Stimulated activated CD8-positive, alpha-beta memory T cell treated with anti-CD3 and anti-CD28 coated beads, Interleukin-12 subunit alpha, Interleukin-12 subunit beta, amount 100 ng/mL, for 24 hours (primary cell): ENCODE measurements at regions not wholly inside any gene's neighbourhood (a gene's known extent, or its start where the extent isn't known, plus 50 kb on each side); places are given as distances from the start of the nearest gene placed in this dataset.
"Not testable (repeated sequence)": the region's sequence is repeated elsewhere in the genome, so short reads cannot be mapped to it uniquely, and the experiment has no call there.

ENCODE experiments used
- DNase-seq: peaks from one replicate; pipeline ENCODE4 v3.0.0-alpha.2; 2020; ENCODE audit errors: extremely low read depth

DNA sequence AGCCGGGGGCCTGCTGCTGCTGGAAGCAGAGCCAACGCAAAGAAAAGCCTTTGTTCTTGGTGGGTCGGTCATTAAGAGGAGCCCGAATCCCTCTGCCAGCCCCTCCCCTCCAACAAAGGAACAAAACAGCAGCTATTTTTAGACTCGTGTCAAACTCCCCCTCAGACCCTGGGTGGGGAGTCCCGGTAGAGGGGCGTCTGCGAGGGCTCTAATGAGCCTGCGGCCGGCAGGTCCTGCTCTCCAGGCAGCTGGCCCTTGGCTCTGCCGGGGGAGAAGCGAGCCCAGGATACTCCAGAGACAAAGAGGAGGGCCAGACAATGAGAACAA lies 114.0 kb downstream of the LHX2 start:
- DNase-seq = no peak

- DNase-seq = peak; percentile 36
Observed at GRCh38 chr9:124126648-124127646, 115.4 kb downstream of the LHX2 start.

DNA sequence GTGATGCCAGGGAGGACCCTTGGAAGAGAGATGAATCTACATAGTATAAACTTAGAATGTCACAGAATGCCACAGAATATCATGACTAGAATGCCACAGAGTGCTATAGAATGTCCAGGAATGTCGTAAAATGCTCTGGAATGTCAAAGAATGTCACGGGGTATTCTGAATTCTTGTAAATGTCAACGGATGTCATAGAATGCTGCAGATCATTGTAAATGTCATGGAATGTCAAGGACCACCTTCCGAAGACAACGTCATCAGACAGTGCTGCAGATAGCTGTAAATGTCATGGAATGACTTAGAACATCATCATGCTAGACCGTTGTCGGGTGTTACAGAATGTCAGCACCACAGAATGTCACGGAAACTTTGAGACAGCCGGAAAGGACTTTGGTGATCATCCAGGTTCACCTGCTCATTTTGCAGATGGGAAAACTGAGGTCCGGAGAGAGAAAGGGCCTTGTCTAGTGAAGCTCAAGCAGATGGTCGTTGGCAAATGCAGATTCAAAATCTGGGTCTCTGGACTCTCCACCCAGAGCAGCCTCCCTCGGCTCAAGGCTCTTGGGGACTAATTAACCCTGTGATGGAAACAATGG lies 117.1 kb downstream of the LHX2 start:
- no peak for DNase-seq

DNA sequence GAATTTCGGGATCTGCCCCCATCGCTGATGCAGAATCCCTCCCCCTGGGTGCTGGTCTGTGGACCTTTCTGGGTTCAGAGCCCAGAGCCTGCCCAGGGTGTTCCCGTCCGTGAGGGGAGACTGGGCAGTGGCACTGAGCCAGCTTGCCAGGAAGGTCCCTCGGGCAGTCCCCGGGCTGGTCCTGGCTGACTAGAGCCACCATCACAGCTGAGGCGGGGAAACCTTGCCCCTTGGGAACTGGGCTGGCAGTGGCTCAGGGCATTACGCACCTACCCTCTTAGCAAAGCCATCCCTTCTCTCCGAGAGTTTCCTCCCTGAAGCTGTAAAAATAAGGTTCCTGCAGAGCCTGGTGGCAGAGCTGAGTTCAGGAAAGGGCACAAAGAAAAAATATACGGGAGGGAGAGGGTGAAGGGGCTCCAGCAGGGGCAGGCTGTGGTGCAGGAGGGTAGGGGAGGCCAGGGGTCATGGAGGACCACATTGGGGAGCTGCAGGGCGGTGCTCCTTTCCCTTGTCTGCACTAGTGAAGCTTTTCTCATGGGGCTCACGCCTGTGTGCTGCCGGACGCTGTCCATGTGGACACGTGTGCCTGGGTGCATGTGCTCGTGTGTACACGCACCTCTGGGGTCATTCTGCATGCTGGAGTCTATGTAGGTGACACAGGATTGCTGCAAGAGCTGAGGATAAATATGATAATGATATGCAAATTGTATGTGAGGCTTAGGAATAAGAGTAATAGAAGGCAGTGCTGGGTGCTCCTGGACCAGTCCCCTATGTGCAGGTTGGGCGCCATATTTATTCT lies 118.9 kb downstream of the LHX2 start:
- DNase-seq = no peak

DNA sequence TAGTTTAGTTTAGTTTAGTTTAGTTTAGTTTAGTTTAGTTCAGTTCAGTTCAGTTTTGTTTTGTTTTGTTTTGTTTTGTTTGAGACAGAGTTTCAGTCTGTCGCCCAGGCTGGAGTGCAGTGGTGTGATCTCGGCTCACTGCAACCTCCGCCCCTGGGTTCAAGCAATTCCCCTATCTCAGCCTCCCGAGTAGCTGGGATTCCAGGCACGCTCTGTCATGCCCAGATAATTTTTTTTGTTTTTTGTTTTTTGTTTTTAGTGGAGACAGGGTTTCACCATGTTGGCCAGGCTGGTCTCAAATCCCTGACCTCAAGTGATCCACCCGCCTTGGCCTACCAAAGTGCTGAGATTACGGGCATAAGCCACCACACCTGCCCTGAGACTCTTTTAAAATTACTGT lies 120.0 kb downstream of the LHX2 start:
- not testable (repeated sequence) for DNase-seq

- DNase-seq = no peak
Observed at GRCh38 chr9:124132671-124133147, 121.1 kb downstream of the LHX2 start.

DNA sequence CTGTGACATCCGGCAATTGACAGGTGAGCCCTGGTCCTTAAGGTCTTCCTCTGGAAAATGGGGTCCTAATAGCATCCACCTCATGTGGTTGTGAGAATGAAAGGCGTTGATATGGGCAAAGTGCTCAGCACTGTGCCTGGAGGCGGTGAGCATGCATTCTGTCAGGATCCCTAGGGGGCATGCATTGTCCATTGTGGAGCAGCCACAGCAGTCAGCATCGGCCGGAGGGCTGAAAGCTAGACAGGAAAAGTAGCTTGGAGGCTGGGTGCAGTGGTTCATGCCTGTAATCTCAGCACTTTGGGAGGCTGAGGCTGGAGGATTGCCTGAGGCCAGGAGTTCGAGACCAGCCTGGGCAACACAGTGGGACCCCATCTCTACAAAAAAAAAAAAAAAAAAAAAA lies 122.2 kb downstream of the LHX2 start:
- DNase-seq = no peak

DNA sequence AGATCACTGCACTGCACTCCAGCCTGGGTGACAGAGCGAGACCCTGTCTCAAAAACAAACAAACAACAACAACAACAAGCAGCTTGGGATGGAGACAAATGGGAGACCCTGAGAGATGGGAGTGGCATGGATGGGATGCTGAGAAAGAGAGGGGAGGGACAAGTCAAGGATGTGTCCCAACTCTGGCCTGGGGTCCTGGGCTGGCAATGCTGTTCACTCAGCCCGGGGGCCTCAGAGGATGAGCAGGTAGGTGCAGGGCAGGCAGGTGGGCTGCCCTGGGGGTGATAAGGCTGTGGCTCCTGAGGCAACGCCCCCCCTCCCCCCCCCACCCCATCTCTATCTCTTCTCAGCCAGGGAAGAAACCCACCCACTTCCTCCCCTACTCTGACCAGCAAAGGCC lies 123.0 kb downstream of the LHX2 start:
- DNase-seq = no peak

- DNase-seq = no peak
Observed at GRCh38 chr9:124135813-124136365, 121.9 kb upstream of the NEK6 start.

- no peak for DNase-seq
Observed at GRCh38 chr9:124137009-124137943, 120.5 kb upstream of the NEK6 start.

DNA sequence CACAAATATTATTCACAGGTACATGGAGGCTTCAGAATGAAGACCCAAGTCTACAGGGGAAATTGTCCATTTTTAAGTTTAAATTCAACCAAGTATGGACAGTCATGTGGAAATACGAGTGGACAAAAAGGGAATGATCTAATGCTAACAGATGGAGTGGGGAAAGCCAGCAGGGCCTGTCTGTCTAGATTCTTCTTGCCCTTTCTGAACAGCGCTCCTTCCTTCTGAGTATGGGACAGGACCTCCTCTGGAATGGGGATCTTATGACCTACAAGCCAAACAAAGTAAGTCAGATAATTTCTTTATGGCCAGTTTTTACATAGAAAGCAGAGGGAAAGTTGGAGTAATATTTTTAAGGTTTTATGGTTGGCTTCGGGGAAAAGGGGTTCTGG lies 119.8 kb upstream of the NEK6 start:
- DNase-seq = no peak

GRCh38 chr9:124139001-124139400 lies 118.7 kb upstream of the NEK6 start:
- DNase-seq = no peak

GRCh38 chr9:124140941-124141568 lies 116.7 kb upstream of the NEK6 start:
- DNase-seq = no peak

DNA sequence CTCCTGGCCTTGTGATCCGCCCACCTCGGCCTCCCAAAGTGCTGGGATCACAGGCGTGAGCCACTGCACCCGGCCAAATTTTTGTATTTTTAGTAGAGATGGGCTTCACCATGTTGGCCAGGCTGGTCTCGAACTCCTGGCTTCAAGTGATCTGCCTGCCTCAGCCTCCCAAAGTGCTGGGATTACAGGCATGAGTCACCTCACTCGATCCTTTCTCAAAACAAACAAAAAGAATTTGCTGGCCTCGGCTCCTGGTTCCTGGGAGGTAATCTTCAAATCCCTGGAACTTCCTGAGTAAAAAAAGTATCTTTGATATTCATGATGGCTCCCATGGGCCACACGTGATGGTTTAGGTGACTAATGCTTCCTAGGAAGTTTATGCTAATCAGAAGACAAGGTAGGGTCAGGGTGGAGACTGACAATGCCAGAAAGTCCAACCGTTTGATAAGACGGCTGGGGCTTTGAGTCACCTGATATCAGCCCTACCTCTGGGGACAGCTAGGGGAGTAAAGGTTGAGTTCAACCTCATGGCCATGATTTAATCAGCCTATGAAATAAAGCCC lies 113.1 kb upstream of the NEK6 start:
- DNase-seq = not testable (repeated sequence)

DNA sequence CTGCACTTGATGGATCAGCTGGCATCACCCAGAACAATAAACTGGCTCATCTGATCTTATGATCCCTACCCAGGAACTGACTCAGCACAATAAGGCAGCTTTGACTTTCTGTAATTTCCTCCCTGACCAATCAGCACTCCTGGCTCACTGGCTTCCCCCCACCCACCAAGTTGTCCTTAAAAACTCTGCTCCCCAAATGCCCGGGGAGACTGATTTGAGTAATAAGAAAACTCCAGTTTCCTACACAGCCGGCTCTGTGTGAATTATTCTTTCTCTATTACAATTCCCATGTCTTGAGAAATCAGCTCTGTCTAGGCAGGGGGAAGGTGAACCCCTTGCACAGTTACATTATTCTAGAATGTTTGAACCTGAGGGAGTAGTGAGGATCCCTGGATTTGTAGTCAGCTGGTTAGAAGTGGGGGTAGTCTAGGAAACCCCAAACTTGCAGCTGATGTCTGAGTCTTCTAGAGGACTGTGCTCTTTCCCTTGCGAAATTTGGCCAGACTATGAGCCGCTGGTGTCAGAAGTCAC lies 111.7 kb upstream of the NEK6 start:
- no peak for DNase-seq

DNA sequence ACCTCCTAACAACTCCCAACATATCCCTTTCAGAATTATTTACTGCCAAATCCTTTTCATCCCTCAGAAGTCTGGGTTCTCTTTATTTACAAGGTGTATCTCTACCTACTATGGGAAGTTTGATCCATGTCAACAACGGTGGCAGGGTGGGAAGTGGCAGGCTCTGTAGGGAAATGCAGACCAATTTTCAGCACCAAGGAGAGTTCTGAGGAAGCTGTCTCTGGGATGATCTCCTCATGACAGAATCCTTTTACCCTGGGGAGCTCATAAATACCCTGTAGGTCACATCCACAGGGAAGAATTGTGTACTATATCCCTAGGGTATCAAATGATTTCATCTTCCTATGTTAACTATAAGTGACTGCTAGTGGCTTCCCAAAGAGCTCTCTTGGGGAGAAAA lies 107.8 kb upstream of the NEK6 start:
- DNase-seq = no peak

- no peak for DNase-seq
Observed at GRCh38 chr9:124163760-124164255, 93.9 kb upstream of the NEK6 start.

DNA sequence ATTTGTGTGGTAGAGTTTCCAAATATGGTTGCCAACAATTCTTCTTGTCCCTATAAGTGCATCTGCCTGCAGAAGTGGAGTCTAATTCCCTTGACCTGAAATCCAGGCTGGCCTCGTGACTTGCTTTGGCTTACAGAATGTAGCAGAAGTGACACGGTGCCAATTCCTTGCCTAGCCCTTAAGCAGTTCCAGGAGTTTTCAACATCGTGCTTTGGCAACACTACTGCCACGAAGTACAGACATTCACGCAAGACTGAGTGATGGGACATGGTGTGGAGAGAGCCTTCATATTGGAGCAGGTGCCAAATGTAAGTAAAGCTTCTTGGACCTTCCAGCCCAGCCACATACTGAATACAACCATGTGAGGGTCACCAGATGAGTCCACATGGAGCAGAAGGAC lies 92.9 kb upstream of the NEK6 start:
- DNase-seq = no peak

DNA sequence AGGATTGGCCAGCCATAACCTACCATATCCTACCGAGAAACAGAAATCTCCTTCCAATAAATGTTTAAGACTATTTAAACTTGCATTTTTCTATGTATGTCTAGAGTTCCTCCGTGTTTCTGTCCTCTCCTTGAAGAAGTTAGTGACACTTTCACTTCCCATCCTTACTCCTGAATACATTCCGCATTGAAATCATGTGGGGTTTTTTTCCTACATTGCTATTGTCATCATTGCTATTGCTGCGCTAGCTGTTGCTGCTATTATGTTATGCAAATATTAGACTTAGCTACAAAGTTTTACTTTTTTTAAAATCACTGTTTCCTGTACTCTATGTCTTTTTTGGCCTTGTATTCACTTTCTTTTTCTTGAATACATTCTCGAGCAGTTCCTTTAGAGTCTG lies 83.3 kb upstream of the NEK6 start:
- DNase-seq = no peak

- not testable (repeated sequence) for DNase-seq
Observed at GRCh38 chr9:124177522-124177921, 80.2 kb upstream of the NEK6 start.
